ENCODE measurements at regions not wholly inside any gene's neighbourhood (a gene's known extent, or its start where the extent isn't known, plus 50 kb on each side); places are given as distances from the start of the nearest gene placed in this dataset.

DNA sequence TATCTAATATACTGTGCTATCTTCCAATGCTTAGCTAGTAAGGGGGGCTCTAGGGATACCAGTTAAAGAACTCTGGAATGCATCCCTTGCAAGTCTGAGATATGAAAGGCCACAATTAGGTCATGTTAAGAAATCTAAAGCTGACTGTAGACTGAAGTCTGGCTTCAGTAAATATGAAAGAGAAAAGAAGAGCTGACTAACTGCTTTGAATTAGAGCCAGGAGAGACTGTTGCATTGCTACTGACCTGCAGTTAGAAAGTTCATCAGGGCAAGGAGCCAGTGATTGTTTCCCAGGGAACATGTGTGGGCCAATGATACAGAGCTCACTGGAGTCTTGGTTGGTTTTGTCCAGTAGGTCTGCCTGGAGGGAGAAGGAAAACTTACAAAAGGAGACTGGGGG lies 472.1 kb upstream of the TNC start:
- FAIRE-seq: no peak

DNA sequence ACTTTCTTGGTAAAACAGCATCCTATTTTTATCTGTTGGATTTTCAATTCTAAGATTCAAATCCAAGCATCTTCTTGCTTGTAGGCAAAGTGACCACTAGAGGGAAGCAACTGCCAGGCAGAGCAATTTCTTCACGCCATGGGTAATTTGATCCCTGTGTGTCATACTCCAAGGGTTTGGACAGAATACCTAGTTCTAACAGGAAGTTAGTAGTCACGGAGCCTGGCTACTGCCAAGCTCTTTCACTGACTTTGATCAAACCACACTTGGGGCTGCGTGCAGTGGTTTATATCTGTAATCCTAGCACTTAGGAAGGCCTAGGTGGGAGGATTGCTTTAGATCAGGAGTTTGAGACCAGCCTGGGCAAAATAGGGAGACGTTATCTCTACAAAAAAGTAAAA lies 473.6 kb upstream of the TNC start:
- peak; percentile 99 for FAIRE-seq

DNA sequence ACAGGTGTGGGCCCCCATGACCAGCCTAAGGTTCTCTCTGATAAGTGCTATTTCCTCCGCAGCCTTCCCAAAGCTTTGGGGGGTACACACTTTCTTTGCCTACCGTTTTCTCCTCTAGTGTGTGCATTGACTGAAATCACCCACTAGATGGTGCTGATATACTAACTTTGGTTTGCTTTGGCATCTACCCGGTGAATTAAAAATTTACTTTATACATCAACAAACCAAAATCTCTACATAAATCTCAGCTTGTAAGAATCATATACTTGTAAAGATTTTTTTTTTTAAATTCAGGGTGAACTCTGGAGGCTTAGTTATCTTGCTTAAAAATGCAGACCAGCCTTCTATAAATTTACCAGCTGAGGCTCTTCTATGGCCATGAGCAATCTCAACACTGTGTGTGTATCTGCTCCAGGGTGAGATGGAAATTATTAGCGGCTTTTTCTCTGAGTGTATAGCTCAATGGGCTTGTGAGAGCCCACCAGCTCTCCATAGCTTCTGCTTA lies 475.7 kb upstream of the TNC start:
- FAIRE-seq: no peak

DNA sequence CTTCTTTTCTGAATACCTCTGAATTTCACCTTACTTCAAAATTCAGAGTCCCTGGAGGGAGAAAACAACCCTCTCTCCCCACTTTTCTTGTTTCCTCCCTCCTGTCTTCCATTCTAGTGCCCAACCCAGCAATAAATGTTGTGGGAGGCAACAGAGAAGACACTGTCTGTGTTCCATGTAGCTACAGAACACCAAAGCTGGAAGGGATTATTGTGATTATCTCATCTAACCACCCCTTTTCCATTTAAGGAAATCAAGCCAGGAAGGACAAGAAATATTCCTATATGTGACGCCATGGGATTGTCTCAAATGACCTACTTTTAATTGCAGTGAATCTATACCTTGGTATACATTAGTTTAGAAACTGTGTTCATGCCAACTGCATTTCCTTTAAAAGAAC lies 476.6 kb upstream of the TNC start:
- FAIRE-seq: peak; percentile 98

DNA sequence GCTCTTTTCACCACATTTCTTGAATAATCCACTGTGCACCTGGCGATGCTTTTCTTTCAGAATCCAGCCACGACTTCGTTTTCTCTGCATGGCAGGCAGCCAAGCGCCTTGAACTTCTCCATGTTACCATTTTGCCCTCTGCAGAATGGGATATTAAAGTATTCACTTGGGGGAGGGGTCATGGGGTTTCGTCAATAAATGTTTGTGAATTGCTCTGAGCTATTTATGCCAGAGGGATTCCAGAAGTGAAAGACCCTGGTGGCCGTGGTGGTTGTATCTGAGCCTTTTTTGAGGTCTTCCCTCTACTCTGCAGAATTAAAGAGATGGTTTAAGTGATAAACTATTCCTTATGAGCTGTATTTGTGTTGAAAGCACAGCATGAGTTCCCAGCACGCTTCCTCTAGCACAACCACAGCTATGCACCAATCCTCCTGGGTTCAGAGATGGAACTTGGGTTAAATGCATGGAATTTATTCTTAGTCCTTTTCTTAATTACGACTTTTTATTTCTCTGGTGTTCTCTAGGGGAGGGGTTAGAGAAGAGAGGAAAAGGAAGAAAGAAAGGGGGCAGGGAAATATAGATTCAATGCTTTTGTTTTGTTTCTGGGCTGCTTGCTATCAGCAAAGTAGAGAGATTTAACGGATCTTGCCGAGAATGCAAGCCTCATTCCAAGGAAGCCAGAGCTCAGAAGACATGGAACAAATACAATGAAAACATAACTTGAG lies 478.2 kb upstream of the TNC start:
- FAIRE-seq: no peak

DNA sequence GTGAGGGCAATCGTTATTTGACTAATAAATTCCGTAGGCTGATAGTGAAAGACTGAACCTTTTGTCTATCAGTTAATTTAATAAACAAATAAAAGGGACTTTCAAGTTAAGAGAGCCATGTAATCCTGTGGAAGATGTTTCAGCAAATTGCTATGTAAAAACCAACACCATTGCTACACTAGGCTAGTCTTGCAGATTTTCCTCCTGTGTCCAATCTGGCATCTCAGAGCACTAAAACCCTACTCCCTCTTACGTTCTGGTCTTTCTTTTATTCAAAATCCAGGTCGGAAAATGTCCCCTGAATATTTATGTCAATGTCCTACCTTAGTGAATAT lies 478.8 kb upstream of the TNC start:
- FAIRE-seq: peak; percentile 100

DNA sequence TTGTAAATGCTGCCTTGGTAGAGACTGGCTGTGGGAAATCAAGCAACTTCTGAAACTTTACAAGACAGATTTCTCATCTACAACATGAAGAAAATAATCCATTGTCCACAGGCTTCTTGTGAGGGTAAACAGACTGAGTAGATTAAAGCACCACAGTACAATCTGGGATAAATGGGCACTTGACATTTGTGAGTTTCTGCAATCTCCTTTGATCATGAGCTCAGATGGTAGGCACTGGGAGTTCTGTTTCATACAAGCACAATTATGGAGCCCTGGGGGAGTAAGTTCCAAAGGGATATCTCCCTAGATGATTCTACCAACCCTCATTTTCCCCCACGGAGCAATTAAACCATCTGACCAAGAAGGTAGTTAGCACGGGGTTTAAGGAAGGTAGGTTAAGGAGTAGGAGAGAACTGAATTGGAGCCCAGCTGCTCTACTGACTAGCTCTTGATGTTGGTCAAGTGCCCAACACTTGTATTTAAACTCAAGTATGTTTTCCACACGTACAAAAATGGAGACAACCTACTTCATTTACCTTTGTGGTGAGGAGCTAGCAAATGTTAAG lies 479.5 kb upstream of the TNC start:
- FAIRE-seq: no peak

DNA sequence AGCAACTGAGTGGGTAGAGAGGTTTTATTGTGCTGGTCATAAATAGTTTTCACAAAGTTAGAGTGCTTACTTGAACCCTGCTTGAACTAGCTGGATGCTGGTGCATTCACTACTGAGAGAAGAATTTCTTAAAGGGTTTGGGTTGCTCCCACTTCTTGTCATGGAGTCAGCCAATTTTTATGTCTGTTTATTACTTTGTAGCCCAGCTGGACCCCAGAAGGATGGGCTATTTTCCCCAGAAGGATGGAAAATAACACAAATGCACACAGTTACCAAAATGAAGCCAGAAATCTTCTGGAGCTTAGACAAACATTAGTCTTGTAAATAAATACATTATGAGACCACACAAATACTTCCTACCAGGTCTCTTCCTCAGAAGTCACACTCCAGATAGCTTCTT lies 480.8 kb upstream of the TNC start:
- no peak for FAIRE-seq

DNA sequence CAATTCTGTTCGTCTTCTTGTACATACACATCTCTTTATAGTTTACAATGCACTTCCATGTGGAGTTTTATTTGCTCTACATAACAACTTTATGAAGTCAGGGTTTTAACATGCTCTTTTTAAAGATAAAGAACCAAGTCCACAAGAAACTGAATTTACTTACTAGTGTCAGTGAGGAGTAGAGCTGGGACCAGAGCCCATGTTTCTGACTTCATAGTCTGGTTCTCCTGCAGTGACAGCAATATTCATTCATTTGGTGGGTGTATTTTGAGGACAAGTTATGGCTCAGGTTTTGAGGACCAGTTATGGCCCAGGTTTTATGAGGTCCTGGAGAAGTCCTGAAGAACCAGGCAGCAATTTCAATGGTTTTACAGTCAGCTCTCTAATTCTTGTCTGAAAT lies 481.9 kb upstream of the TNC start:
- FAIRE-seq: no peak

DNA sequence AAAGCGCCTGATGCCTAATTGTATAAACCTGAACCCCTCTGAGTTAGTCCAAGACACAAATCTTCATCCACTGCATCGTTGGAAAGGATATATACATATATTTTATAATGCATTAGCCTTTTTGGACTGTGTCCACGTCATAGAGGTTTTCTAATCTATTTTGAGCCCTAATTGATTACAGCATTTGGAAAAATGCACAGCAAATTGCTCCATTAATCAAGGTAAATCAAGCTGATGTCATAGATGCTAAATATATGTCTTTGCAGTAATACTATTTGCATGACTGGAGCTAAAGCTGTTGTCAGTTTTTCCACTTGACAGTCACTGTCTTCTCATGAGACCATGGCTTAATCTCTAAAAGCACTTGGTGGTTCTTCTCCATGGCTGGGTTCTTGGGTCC lies 483.5 kb upstream of the TNC start:
- no peak for FAIRE-seq

DNA sequence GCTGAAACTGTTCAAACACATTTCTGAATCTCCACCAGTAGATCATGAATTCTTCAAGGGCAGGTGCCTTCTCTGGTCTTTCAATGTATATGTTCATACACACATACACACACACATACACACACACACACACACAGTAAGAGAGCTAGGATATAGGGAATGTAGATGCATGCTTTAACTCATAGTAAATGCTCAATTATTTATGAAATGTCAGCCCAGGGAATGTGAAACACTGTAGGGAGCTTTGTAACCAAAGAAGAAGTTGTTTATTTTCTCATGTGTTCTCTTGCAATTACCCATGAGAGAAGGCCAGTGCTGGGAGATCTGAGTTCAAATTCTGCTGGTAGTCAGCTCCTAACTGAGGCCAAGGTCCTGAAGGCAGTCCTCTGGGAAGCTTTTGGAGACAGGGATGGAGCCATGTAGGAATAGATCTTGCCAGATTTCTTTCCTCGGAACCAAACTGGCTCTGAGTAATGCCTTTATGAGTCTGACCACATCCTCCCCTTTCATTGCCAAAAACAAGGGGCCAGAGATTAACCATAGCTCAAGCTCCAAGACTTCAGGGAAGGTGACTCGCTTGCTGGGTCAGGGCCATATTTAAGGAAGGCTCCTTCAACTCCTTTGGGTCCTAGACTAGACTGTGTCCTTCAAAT lies 487.0 kb upstream of the TNC start:
- no peak for FAIRE-seq

DNA sequence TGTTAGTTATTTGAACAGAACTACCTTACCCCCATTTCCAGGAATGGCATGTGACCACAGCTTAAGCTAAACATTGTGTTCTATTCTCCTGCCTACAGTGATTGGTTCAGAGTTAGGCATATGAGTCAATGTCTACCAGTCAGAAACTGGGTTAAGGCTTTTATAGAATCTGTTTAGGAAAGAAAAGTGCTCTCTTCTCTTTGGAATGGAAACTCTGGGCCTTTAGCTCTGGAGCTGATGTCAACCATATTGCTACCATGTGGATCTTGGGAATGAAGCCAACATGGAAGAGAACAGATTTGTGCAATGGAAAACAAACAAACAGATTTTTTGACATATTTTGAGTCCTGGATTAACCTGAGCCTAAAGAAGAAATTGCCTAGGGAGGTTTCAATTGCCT lies 488.9 kb upstream of the TNC start:
- no peak for FAIRE-seq

DNA sequence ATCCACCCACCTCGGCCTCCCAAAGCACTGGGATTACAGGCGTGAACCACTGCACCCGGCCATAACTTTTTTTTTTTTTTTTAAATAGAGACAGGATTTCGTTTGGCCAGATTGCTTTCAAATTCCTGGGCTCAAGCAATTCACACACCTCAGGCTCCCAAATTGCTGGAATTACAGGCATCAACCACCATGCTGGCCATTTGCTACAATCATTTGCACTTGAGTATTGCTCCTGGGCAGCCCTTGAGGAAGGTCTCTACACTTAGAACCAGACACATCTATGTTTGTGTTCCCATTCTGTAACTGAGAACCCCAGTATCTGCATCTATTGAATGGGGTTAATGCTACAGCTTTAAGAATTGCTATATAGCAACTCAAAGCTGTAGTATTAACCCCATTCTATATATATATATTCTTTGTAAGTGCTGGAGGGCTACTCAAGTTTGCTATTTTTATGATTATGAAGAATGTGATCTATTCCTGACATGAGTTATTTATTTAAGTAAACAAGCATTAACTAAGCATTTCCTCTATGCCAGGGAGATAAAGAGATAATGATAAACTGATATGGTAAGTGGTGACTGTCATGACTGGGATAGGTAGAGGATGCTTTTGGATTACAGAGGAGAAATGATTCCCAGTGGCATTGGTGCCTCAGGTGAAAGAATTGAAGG lies 496.5 kb upstream of the TNC start:
- FAIRE-seq: no peak

DNA sequence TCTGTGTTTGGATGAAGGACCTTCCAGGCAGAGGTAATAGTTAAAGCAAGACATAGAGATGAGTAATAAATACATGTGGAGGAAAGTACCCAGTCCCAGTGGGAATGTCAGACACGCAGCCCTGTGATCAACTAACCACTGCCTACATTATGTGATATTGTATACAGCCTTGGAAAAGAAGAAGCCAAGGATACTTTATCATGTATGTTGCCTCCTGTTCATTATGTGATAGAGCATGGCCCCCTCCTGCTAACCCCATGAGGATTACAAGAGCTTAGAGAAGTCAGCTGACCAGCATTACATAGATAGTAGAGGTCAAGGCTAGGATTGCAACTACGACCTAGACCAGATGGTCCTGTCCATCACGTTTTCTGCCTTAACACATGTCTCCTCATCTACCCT lies 497.0 kb upstream of the TNC start:
- FAIRE-seq: peak; percentile 58

DNA sequence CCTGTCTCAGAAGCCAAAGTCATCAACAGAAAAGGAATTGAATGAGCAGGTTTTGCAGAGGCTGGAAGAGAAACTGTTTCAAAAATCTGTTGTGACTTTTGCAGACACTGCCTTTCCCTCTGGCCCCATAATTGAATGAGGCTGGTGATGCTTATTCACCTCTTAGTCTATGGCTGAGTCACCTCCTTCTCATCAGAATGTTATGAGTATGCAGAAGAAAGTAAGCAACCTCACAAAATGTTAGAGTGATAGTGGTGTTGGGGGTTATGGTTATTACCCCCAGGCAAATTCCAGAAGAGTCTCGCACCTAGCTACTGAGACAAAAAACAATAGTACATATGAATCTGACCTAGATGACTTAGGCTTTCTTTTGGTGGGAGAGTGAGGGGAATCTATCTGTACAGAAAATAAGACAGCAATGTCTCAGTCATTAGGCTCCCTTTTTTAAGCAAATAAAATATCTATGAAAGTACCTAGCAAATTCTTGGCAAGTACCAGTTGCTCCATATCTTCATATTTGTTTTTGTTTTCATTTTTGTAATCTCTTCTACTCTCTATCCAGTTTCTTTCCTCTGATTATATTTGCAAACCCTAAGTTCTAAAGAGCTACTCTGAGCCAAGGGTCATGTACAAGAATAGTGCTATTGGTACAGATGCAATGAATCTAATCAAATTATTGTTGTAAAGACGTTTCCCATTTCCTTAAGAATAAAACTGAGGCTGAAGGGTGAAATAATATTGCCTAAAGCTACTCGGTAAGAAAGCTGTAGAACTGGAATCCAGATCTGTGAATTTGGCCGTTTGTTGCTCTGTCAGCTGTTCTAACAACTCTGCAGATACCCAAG lies 498.1 kb upstream of the TNC start:
- peak; percentile 60 for FAIRE-seq

DNA sequence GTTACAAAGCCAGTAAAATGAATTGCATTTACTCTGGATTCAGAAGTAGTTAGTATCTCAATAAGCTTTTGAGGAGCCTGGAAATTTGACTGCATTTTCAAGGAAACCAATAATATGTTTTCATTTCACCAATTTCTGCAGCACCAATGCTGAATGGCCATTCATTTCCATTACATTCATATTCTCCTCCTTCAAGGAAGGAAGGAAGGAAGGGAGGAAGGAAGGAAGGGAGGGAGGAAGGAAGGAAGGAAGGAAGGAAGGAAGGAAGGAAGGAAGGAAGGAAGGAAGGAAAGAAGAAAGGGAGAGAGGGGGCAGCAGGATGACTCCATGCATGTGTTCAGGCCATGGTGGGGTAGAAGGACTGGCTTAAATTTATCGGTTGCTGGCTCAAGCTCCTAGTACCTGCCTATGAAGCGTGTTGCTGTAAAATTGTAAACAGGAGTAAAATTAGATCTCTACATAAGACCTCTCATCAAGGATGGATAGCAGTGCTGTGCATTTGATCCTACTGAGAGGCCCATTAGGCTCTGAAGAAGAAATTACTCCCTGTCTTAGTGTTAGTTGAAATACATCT lies 498.8 kb upstream of the TNC start:
- FAIRE-seq: no peak

DNA sequence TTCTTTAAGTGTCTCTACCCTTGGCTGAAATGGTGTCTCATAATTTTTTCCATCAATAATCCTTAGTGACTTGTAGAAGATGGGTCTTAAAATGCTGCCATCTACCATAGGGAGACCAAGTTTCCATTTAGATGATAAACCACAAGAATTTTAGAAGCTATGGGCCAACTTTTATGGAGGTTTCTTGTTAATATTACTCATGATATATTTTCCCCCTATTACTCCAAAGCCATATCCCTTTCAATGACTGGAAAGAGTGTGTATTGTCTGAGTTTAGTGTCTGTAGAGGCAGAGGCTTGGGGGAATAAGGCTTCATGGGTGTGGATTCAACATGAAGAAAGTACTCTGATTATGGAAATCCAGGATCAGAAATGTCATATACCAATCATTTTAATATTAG lies 507.3 kb upstream of the TNC start:
- FAIRE-seq: no peak

DNA sequence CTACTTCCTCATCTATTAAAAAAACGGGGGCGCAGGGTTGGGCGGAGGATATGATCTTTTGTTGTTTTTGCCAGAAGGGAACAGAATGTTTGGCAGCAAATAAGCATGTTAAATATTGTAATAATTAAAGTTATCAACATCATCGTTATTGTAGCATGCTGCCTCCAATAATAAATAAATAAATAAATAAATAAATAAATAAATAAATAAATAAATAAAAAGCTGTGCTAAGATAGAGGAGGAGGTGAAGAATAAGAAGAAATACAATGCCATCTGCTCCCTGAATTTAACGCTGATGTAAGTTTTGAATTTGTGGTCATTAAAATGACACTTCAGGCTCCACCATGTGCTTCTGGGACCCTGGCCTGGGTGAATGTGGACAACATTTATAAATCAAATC lies 508.0 kb upstream of the TNC start:
- no peak for FAIRE-seq

DNA sequence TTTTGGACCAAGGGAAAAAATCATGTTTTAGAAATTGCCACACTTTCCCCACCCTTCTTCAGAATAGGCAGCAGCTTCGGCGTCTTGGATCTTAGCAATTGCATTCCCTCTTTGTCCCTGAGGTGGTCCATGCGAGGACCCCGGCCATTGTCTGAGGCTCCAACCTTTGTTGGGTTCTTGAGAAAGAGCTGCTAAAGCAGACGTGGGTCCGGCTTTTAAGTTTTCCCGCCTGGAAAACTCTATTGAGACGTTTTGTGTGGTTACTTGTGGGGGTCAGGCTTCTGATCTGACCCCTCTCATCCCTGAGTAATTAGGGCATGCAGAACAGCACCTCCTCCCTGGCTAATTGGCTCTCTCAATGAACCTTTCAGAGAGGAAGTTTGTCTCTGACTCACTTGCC lies 509.6 kb upstream of the TNC start:
- no peak for FAIRE-seq

DNA sequence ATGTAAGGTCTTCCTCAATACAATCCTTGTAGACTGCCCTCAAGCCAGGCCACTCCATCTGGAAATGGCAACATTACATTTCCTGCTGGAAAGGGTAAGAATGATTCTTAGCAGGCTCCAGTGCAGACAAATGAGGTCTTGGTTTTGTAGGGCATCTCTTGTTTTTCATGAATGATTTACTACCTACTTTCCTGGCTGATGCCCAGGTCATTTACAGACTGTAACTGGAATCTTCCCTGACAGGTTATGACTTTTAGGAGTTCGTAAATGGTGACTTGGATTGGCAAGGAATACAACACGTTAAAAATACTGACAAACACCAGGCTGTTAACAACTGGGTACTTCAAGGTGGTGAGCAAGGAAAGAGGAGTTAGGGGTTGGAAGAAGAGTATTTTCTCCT lies 510.5 kb upstream of the TNC start:
- FAIRE-seq: peak; percentile 94

DNA sequence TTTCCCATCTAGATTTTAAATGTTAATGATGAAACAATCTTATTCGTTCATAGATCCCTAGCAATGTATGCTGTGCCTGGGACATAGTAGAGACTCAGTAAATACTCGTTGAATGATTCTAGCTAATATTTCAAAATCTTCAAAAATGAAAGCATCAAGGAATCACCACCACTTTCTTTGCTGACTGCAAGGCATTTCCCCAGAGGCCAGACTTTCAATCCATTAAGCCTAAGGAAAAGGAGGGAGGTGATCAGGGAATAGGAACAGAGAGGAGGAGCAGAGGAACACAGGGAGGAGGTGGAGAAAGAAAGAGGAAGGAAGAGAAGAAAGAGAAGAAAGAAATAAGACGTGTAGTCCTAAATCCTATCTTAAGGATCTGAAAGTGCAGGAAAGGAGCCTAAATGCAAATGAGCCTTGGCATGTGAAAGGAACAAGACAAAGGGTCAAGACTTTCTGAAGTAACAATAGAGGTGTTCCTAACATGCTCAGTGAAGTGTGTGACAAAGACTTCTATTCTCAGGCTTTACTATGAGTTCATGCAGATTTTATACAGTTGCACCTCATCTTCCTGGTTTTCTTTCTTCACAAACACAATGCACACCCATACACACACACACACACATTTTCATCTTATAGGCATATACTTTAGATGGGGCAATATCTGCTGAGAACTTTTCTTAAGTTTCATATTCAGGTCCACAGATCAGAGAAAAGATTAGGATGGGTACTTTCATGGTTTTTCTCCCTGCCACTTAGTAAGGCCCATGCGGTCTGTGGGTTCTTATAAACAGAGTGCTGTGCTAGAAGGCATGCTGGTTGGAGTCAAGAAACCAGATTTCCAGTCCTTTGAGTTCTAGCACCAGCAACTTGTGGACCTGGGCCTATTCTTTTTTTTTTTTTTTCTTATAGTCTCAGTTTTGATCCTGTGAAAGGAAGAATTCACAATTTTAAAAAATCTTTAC lies 512.2 kb upstream of the TNC start:
- peak; percentile 95 for FAIRE-seq
